ENCODE measurements at regions not wholly inside any gene's neighbourhood (a gene's known extent, or its start where the extent isn't known, plus 50 kb on each side); places are given as distances from the start of the nearest gene placed in this dataset.

GRCh38 chr12:3923021-3923420 is 49.8 kb upstream of the PARP11 start:
- TF ChIP-seq CTCF (conservative IDR thresholded peaks at IDR 0.05) (no peak), EZH2 (IDR thresholded peaks at IDR 0.05; ENCODE audit: low read depth) (no peak)

Data from PC-9 (cell line).